GM12864 (cell line): ENCODE measurements at regions not wholly inside any gene's neighbourhood (a gene's known extent, or its start where the extent isn't known, plus 50 kb on each side); places are given as distances from the start of the nearest gene placed in this dataset.

Experiments
- DNase-seq: peaks from one replicate; pipeline ENCODE4 v3.0.0-alpha.2; 2011; ENCODE audit warnings: low read depth
- H3K4me3 ChIP-seq: 2 replicates; pipeline ENCODE4 v1.5.1; 2011; ENCODE audit warnings: mild to moderate bottlenecking, low read depth, low read length, control low read depth
- CTCF ChIP-seq: IDR thresholded peaks from 2 replicates; pipeline ENCODE4 v1.5.1; 2011; ENCODE audit warnings: low read depth, mild to moderate bottlenecking, moderate library complexity, low read length, control low read depth, inconsistent platforms; ENCODE audit errors: missing control alignments

GRCh38 chr2:43085929-43086328 is 140.5 kb downstream of the ZFP36L2 start:
- no peak for DNase-seq
- no peak overlapping the region for H3K4me3 ChIP-seq
- no peak for TF ChIP-seq CTCF

- no peak for DNase-seq
- H3K4me3 ChIP-seq = no peak overlapping the region
- no peak for TF ChIP-seq CTCF
Measured at GRCh38 chr2:43085505-43085904, 140.9 kb downstream of the ZFP36L2 start.

DNA sequence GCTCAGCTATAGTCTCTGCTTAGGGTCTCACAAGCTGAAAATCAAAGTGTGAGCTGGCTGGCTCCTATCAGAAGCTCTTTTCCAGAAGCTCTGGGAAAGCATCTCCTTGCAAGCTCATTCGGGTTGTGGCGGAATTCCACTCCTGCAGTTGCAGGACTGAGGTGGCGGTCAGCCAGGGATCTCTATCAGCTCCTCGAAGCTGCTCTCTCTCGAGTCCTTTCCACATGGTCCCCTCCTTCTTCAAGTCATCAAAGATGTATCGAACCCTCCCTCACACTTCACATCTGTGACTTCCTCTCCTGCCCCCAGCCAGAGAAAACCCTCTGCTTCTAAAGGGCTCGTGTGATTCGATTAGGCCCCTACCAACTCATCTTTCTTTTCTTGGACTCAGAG is 141.7 kb downstream of the ZFP36L2 start:
- H3K4me3 ChIP-seq = no peak overlapping the region
- no peak for TF ChIP-seq CTCF
- DNase-seq = no peak

DNA sequence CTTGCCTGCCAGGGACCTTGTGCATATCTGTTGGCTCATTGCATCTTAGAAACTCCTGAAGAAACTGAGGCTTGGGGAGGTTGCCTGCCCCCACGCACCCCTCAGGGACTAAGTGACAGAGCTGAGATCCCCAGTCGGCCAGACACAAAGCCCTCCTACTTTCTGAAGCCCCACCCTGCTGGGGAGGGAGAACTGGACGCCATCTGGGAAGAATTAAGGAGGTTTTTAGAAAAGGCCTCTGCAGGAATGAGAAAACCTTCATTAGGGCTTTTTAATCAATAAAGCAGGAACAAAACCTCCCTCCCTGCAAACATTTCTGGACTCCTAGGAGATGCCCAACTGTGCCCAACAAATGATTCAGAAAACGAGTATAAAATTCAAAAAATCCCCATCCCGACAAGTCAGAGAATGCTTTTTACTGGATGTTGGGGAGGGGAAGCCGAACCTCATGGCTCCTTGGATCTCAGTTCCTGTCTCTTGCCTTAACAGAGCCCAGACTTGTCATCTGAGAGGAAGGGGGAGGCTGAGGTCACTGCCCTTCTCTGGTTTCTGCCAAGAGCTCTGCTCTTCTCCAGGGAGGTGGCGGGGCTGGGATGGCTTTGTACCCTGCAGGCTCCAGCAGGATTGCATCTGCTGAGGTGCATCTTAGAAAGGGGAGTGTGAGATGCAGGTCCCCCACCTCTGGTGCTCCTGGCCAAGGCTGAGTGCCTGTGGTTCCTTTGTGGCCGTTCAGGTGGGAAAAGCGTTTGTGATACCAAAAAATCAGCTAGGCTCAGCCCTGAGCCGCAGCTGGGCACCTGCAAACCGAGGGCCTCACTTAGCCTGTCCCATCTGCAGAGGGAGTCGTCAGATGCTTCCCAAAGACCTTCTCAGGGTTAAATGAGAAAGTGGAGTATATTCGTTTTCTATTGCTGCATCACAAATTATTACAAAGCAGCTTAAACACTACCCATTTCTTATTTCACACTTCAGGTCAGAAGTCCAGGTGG is 142.4 kb downstream of the ZFP36L2 start:
- no peak for TF ChIP-seq CTCF
- no peak for DNase-seq
- H3K4me3 ChIP-seq = no peak overlapping the region

GRCh38 chr2:43082903-43083677 is 143.3 kb downstream of the ZFP36L2 start:
- TF ChIP-seq CTCF = no peak
- DNase-seq = no peak
- H3K4me3 ChIP-seq = no peak overlapping the region

- no peak for TF ChIP-seq CTCF
- H3K4me3 ChIP-seq = no peak overlapping the region
- no peak for DNase-seq
Measured at GRCh38 chr2:43082111-43082894, 144.1 kb downstream of the ZFP36L2 start.
